ENCODE measurements at regions not wholly inside any gene's neighbourhood (a gene's known extent, or its start where the extent isn't known, plus 50 kb on each side); places are given as distances from the start of the nearest gene placed in this dataset.
"Not testable (repeated sequence)": the region's sequence is repeated elsewhere in the genome, so short reads cannot be mapped to it uniquely, and the experiment has no call there.

GRCh38 chrX:140337263-140337662, 167.6 kb downstream of the SOX3 start:
- DNase-seq, result no peak

DNA sequence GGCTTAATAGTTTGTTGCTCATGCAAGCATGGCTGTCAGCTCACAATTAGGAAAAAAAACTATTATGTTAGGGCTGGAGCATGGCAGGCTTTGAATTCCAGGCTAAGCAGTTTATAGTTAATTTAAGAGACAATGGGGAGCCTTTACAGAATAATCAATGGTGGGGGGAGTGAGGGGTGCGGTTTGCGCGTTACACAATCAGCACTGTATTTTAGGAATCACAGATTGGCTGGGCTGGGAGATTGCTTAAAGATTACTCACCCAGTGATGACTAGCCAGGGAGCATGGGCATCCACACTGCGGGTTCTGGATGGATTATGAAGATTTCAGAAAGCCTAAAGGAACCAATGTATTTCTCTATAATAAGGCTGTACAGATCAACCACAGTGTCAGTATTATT, 186.6 kb downstream of the SOX3 start:
- no peak for DNase-seq

DNA sequence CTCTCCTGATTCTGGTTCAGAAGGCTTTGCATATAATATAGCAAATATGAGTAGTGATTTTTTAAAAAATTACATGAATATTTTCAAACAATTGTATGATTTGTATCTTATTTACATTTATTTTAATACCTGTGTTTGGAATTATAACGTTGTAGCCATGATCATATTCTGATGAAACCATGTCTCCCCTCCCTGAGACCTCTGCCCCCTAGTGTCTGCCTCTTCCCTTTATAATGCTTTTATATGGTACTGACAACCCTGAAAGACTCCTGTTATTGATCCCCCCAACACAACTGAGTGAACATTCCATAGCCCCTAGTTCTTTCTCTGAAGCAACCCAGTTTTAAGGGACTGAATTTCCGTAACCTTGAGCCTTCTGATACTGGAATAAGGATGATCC, 187.4 kb downstream of the SOX3 start:
- no peak for DNase-seq

DNA sequence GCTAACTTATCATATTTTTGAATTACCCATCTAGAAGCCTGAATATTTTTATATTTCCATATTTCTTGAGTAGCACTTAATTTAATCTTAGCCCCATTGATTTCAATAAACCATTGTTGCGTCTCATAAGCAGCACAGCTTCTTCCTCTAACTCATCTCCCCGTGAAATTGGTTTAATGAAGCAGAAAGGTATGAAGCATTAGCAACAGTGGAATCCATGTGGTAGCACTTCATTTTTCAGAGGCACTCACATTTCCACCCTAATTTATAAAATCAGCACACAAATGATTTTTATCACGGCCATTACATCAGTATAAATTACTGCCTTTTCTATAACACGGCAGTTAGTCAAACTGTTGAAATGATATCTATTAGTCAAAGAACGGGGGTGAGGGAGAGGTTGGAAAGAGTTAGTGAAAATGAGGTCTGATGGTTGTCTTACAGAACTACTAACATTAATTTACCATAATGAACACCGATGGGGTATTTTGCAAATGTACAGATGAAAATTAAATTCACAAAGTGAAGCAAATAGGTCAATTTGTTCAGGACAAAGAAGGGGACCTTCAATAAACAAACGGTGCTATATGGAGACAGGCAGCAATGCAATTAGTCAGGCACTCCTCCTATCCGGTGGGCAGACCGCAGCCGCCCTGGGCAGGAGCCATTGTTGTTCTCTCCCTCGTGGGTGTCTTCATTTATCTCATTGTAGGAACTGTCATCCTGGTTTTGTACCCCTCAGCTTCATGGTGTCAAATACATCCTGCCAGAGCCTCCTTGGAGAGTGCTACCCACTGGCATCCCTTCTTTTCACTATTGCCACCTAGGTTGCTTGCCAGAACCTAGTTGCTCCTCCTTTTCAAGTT, 205.7 kb downstream of the SOX3 start:
- no peak for DNase-seq

- no peak for DNase-seq
Observed at GRCh38 chrX:140297273-140297672, 207.6 kb downstream of the SOX3 start.

GRCh38 chrX:140292961-140293360, 211.9 kb downstream of the SOX3 start:
- DNase-seq, result no peak

DNA sequence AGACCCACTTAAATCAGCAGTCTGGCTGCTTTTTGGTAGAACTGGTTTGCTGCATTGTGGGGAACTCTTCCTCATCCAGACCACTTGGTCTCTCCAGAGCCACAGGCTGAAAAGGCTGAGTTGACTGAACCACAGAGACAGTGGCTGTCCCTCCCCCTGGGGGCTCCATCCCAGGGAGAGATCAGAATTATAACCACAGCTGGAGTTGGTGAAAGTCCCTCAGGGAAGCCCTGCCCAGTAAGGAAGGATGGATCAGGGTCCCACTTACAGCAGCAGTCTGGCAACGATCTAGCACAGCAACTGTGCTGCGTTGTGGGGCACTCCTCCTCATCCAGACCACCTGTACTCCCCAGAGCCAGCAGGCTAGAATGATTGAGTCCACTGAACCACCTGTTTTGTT, 212.7 kb downstream of the SOX3 start:
- DNase-seq, result no peak

DNA sequence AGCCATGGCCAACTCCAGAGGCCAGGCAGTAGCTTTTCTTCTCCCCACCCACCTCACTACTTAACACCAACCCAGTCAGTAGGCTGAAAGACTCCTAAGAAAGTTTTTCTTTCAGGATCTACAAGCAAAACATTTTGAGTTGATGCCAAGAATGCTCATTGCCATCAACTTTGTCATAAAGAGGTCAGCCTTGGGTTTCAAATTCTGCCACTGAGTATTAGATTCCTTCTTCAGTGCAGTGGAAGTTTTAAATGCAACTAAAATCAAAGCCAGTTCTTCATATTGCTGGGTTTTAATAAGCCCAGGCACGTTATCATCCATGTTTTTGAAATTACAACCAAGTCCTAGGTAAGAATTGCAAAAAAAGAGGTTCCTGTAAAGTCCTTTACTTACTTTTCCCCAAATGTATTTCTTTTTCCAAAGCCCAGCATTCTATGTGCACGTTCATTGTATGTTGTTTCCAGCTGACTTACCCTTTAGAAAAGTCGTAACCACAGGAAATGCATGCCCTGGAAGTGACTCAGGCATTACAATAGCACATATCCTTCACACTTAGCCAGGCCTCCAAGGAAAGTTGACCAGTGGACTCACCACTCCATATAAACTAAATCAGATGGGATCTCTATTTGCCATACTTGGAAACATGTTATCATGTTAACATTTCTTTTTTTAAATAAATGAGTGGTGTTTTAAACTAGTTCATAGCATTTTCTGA, 229.9 kb downstream of the SOX3 start:
- peak; percentile 12 to 69 for DNase-seq

GRCh38 chrX:140273921-140274320, 230.9 kb downstream of the SOX3 start:
- no peak for DNase-seq

DNA sequence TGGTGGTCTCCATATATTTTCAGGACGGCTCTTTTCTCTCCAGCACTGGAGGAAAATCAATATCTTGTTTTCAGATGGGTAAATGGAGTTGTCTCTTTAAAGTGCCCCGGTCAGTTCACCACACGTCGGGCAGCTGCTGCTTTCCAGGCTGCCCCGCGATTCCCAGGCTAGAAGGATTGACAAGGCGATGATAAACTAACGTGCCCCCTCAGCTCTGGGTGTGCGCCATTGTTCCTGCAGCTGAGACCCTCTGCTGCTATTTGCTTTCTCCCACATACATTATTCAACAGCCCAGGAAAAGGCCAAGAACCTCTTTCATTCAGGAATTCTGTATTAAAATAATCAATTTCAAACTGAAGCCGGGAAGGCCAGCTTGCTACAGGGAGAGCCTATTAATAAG, 254.5 kb downstream of the SOX3 start:
- no peak for DNase-seq

DNA sequence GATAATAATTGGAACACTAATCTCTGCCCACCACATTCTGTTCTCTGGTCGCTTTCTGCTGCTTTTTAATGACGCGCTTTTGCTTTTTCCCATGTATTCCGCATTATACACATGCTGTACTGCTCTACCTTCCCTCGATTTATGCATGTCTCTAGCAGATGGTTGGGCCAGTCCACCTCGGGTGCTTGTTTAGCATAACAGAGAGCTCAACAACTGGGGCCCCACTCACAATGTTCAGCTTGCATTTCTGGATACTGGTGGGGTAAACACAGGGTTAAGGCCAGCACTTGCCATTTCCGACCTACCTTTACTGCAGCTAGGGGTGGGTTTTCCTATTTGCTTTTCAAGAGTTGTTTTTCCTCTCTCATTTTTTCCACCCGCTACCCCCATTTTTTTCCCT, 255.8 kb downstream of the SOX3 start:
- DNase-seq, result no peak

DNA sequence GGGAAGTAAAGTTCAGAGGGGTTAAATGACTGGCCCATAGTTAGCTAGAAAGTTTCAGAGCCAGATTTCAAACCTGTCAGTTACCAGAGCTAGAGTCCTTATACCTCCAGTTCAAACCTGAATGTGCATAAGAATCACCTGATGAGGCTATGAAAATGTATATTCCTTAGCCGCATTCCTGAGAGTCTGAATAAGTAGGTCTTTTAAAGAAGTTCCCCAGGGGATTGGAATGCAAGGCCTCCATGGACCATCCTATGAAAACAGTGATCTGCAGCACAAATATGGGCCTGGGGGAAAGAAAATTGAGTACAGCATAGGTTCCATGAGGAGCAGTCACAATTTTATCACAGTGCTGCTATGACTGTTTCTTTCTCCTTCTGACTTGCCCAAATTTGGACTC, 263.9 kb upstream of the CXorf66 start:
- no peak for DNase-seq

- DNase-seq, result not testable (repeated sequence)
Observed at GRCh38 chrX:140226037-140226436, 260.7 kb upstream of the CXorf66 start.

GRCh38 chrX:140215894-140216293, 250.6 kb upstream of the CXorf66 start:
- not testable (repeated sequence) for DNase-seq

DNA sequence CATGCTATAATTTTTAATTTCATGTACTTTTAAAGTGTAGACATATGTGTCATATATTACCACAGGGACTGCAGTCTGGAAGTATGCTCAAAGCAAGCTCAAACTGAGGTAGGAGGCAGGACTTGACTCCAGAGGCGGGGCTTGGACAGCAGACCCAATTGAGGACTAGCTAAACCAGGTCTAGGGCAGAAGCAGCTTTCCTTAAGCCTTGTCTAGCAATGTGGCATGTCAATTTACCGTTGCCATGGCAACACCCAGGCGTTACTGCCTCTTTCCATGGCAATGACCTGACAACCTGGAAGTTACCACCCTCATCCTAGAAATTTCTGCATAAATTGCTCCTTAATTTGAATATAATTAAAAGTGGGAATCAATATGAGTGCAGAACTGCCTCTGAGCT, 249.2 kb upstream of the CXorf66 start:
- not testable (repeated sequence) for DNase-seq

DNA sequence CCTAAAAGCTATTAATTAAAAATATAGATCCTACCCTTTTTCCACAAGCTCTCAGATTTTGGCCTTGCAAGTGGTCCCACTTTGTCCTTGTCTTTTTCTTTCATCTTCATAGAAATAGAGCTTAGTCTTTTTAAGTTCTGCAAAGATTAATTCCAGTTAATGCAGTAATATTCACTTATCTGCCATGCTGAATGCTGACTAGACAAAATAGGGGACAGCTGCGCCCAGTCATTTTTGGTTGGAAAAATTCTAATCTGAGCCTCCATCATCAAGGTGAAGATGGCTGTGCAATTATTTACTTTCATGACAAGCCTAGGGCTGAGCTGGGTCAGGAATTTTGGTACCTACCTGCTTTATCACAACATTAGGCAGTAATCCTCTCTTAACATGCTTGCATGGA, 241.3 kb upstream of the CXorf66 start:
- DNase-seq, result no peak

DNA sequence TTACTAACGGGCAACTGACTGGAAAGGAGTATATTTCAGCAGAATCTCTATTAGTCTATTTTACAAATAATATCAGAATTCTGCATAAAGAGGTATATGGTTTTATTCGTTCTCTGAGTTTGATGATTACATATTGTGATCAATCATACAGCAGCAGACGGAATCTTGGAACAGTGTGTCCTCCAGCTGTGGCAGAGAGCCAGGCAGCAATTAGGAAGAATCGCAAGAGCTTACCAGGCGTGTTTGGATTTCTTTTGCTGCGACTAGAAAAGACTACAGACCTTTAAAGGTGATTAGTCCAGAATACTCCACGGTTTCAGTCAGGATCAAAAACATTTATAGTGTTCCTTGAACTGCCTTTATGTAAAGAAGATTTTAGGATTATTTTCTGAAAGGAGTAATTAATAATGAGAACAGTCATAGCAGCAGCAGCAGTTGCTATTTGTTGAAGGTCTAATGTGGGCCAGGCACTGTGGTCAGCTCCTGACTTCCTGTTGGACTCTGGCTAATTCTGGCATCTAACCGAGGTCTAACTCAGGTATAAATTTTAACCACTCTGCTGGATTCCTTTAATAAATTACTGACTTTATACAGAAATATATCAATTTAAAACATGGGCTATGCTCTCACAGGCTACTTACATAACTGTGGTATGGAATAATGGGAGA, 225.3 kb upstream of the CXorf66 start:
- DNase-seq, result no peak

DNA sequence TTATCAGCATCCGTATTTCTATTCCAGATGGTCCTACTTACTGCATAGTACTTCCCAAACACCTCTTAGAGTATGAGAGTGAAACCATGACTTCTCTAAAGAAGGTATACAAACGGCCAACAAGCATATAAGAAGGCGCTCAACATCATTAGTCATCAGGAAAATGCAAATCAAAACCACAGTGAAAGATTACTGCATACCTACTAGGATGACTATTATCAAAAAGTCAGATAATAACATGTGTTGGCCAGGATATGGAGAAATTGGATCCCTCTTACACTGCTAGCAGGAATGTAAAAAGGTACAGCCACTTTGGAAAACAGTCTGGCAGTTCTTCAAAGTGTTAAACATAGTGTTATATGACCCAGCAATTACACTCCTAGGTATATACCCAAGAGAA, 215.3 kb upstream of the CXorf66 start:
- peak; percentile 52 to 68 for DNase-seq

DNA sequence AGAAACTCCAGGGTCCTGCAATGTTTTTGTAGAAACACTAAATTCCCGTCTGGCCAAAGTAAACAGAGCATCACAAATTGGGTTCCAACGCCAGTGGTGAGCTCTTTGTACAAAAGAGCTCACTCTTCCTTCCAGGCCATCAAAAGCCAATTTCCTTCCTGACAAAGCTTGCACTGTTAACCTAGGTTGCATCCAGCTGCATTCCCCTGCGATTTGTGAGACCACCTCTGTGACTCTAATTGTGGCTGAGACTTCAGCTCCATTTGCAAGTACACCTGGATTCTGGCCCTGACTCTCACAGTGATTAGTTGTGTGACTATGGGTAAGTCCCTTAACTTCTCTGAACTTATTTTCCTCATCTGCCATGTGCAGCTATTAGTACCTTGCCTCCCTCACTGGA, 212.5 kb upstream of the CXorf66 start:
- DNase-seq, result no peak

GRCh38 chrX:140172401-140172800, 207.1 kb upstream of the CXorf66 start:
- no peak for DNase-seq

DNA sequence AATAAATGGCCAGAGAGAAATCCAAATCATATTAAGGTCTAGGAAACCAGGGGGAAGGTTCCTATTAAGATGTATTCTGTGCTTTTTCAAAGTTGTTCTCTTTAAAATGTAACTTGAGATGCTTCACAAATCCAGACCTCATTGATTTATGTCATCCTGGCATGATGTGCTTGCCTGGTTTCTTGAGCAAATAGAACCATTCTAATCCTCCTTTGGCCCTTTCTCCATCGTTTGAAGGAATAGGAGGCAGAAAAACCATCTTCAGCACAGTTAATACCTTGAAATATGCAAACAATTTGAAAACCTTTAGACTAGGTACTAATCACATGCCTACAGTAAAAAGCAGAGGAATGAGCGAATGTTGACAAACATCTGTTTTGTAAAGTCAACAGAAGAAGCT, 202.2 kb upstream of the CXorf66 start:
- no peak for DNase-seq

DNA sequence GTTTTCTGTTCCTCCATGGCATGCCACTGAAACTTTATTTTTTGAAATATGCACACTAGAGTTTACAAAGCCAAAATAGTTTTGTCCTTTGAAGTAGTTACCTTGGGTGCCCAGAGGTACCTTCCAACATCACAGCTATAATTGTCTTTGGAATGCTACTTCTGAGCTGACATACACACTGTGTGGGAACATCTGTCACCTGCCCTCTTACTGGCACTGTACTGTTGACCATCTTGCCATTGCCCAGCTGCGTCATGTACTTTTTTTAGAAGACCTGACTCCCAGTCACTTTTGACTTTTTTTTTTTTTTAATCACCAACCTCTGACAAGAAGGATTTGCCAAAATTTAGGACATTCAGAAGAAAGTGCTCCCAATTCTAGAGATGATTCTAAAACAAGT, 200.5 kb upstream of the CXorf66 start:
- DNase-seq, result no peak

GRCh38 chrX:140164391-140164790, 199.1 kb upstream of the CXorf66 start:
- DNase-seq, result no peak
